Heart left ventricle (tissue), 16 donors: ENCODE measurements at regions not wholly inside any gene's neighbourhood (a gene's known extent, or its start where the extent isn't known, plus 50 kb on each side); places are given as distances from the start of the nearest gene placed in this dataset.

Source experiments
- ATAC-seq, 4 donors: fragments of 200-7000 bp; cut with Tn5 transposase; one replicate each; pipeline ENCODE4 v1.9.1; 2020 to 2022; ENCODE audit warnings: moderate library complexity in 4 of 4, mild to moderate bottlenecking in 3 of 4, moderate number of reproducible peaks in 1 of 4
- DNase-seq, 5 donors: peaks; one replicate each; pipeline ENCODE4 v3.0.0-alpha.2; 2020
- H3K27ac ChIP-seq, 12 donors: fragments of 200-600 bp; sonication (generic) in 4 of 12; one replicate each; pipeline versions ENCODE4 v1.5.0 to v1.8.0; 2016 to 2022; ENCODE audit warnings: mild to moderate bottlenecking in 2 of 12
- H3K27me3 ChIP-seq, 9 donors: fragments of 200-600 bp; sonication (generic) in 2 of 9; one replicate each; pipeline versions ENCODE4 v1.5.1 to v1.8.0; 2016 to 2022; ENCODE audit warnings: mild to moderate bottlenecking in 3 of 9
- H3K36me3 ChIP-seq, 9 donors: fragments of 200-600 bp; sonication (generic) in 2 of 9; one replicate each; pipeline versions ENCODE4 v1.5.0 to v1.8.0; 2018 to 2022; ENCODE audit warnings: mild to moderate bottlenecking in 2 of 9
- H3K4me1 ChIP-seq, 12 donors: fragments of 200-600 bp; sonication (generic) in 4 of 12; one replicate each; pipeline versions ENCODE4 v1.5.0 to v1.8.0; 2016 to 2022; ENCODE audit warnings: mild to moderate bottlenecking in 3 of 12
- H3K4me3 ChIP-seq, 12 donors: fragments of 200-600 bp; sonication (generic) in 4 of 12; one replicate each; pipeline versions ENCODE4 v1.5.0 to v1.8.0; 2017 to 2022; ENCODE audit warnings: mild to moderate bottlenecking in 9 of 12, moderate library complexity in 4 of 12
- H3K9me3 ChIP-seq, 12 donors: fragments of 200-600 bp; sonication (generic) in 4 of 12; one replicate each; pipeline versions ENCODE4 v1.5.0 to v1.8.0; 2016 to 2022; ENCODE audit warnings: mild to moderate bottlenecking in 1 of 12
- CTCF ChIP-seq, 12 donors: fragments of 200-600 bp; sonication (generic) in 4 of 12; IDR thresholded peaks; one replicate each; pipeline versions ENCODE4 v1.5.0 to v1.8.0; 2018 to 2022; ENCODE audit warnings: antibody characterized with exemption in 12 of 12, mild to moderate bottlenecking in 5 of 12
- POLR2A ChIP-seq, 2 donors: fragments of 450-650 bp; IDR thresholded peaks; one replicate each; pipeline ENCODE4 v1.6.1; 2017; ENCODE audit warnings: antibody characterized with exemption in 2 of 2, mild to moderate bottlenecking in 2 of 2, moderate library complexity in 2 of 2
- whole genome bisulfite sequencing, 4 donors: extraction: QIAGEN DNeasy Blood & Tissue Kit in 2 of 4; methylation state at CpG; one replicate each; pipeline versions ENCODE4 v1.1.5 to v1.1.7; 2013 to 2018; 5-methylcytosine and 5-hydroxymethylcytosine counted together
- intact Hi-C, 10 donors: fragments of 100-400 bp; cut with DNase I; formaldehyde crosslinking; loops; one replicate each; pipeline versions ENCODE4 v1.11.1 to v1.14.2; 2022
- donor health status: ischemic (EF 13 %, LVEDD 7.1; RV severe dilation, severe dysfunction).
- donor health status: healthy with polysubstance abuse.
- donor health status: DM: no; HTN: yes; CAD: no.
- donor health status: DM: no; HTN: no; CAD: no.
- donor health status: ischemic (EF 25% LVEDD 6.9; RV normal size, moderate dysfunction).
- donor health status: ischemic (EF 25% LVEDD 5.7; RV mildly dilated, moderate dysfunction).
- donor health status: healthy.
- donor health status: DM: yes; HTN: yes; CAD: no.
- donor health status: ischemic (EF 35%, LVEDD 5.7; RV mildly dilated, moderate dysfunction).
- donor health status: nonischemic (EF 11% LVEDD 7.7; RV severe dilation, severe dysfunction).
- donor health status: DM: yes; HTN: yes; CAD: no.
- donor health status: PGD.
- donor health status: ischemic (EF 29% LVEDD 5.4; RV normal size, mild dysfunction).
- donor health status: nonischemic (EF 23%, LVEDD 6.1; RV moderate dilation, normal function).

GRCh38 chr1:105072446-105072845 is 1322.7 kb downstream of the AMY1C start:
- Histone ChIP-seq H3K36me3 (no peaks in the 10 kb centered on the region), H3K27ac (no peak overlapping the region), H3K4me3 (no peak overlapping the region), H3K9me3 (peaks cover 0 to 8% (median 1%) of the 10 kb centered on the region in 12 donors), H3K27me3 (no peaks in the 10 kb centered on the region), H3K4me1 (no peaks in the 10 kb centered on the region)
- no peak for ATAC-seq
- DNase-seq = no peak
- TF ChIP-seq CTCF (IDR thresholded peaks at IDR 0.05) (no peak), POLR2A (IDR thresholded peaks at IDR 0.05) (no peak)
- intact Hi-C loops = no loop called here
- WGBS, 4 donors = 76 to 89% (median 84%) methylated on average over 3 of the region's 3 CpGs

- Histone ChIP-seq H3K27ac (no peak overlapping the region), H3K4me1 (no peaks in the 10 kb centered on the region), H3K36me3 (no peaks in the 10 kb centered on the region), H3K4me3 (no peak overlapping the region), H3K27me3 (no peaks in the 10 kb centered on the region), H3K9me3 (peaks cover 0 to 6% (median 0%) of the 10 kb centered on the region in 12 donors)
- TF ChIP-seq CTCF (IDR thresholded peaks at IDR 0.05) = no peak
- no peak for TF ChIP-seq POLR2A (IDR thresholded peaks at IDR 0.05)
- intact Hi-C loops = no loop called here
- 65 to 74% (median 69%) methylated on average over 3 of the region's 3 CpGs for WGBS, 4 donors
- ATAC-seq (no peak), DNase-seq (no peak)
Measured at GRCh38 chr1:105072850-105073249, 1323.2 kb downstream of the AMY1C start.

- H3K4me1 ChIP-seq = no peaks in the 10 kb centered on the region
- peaks cover 0 to 6% (median 0%) of the 10 kb centered on the region in 12 donors for H3K9me3 ChIP-seq
- DNase-seq (no peak), ATAC-seq (no peak)
- no peak overlapping the region for H3K4me3 ChIP-seq
- no peak overlapping the region for H3K27ac ChIP-seq
- intact Hi-C loops = no loop called here
- H3K27me3 ChIP-seq = no peaks in the 10 kb centered on the region
- H3K36me3 ChIP-seq = no peaks in the 10 kb centered on the region
- no peak for TF ChIP-seq POLR2A (IDR thresholded peaks at IDR 0.05)
- TF ChIP-seq CTCF (IDR thresholded peaks at IDR 0.05) = no peak
Measured at GRCh38 chr1:105073660-105074059, 1324.0 kb downstream of the AMY1C start.

- intact Hi-C loops = no loop called here
- Histone ChIP-seq H3K27me3 (no peaks in the 10 kb centered on the region), H3K4me1 (no peaks in the 10 kb centered on the region), H3K27ac (no peak overlapping the region), H3K4me3 (no peak overlapping the region), H3K9me3 (peaks cover 0 to 5% (median 0%) of the 10 kb centered on the region in 12 donors), H3K36me3 (no peaks in the 10 kb centered on the region)
- TF ChIP-seq CTCF (IDR thresholded peaks at IDR 0.05) (no peak), POLR2A (IDR thresholded peaks at IDR 0.05) (no peak)
- ATAC-seq (no peak), DNase-seq (no peak)
- 78 to 89% (median 81%) methylated on average over 4 of the region's 4 CpGs for WGBS, 4 donors
Measured at GRCh38 chr1:105083611-105084010, 1333.9 kb downstream of the AMY1C start.
